NCI-H526 (cell line): ENCODE measurements at regions not wholly inside any gene's neighbourhood (a gene's known extent, or its start where the extent isn't known, plus 50 kb on each side); places are given as distances from the start of the nearest gene placed in this dataset.

Experiments used
- DNase-seq, 2 experiments: peaks; one replicate each; lab custom pipeline; 2025; lab: John Stamatoyannopoulos, UW

GRCh38 chr6:169906688-169907418 lies 155.4 kb downstream of the ERMARD start:
- DNase-seq: no peak

- DNase-seq: no peak
Observed at GRCh38 chr6:169906004-169906687, 154.7 kb downstream of the ERMARD start.

GRCh38 chr6:169905041-169905807 lies 153.8 kb downstream of the ERMARD start:
- DNase-seq: no peak

GRCh38 chr6:169904051-169904922 lies 152.9 kb downstream of the ERMARD start:
- DNase-seq: no peak

GRCh38 chr6:169903122-169903521 lies 151.7 kb downstream of the ERMARD start:
- no peak for DNase-seq

- no peak for DNase-seq
Observed at GRCh38 chr6:169902604-169903003, 151.2 kb downstream of the ERMARD start.

GRCh38 chr6:169902070-169902469 lies 150.6 kb downstream of the ERMARD start:
- DNase-seq: no peak

GRCh38 chr6:169899481-169900145 lies 148.2 kb downstream of the ERMARD start:
- DNase-seq: no peak

GRCh38 chr6:169898788-169899480 lies 147.5 kb downstream of the ERMARD start:
- DNase-seq: no peak

- no peak for DNase-seq
Observed at GRCh38 chr6:169897601-169898358, 146.4 kb downstream of the ERMARD start.

- no peak for DNase-seq
Observed at GRCh38 chr6:169896826-169897456, 145.5 kb downstream of the ERMARD start.

GRCh38 chr6:169895926-169896761 lies 144.7 kb downstream of the ERMARD start:
- no peak for DNase-seq

- no peak for DNase-seq
Observed at GRCh38 chr6:169895000-169895759, 143.8 kb downstream of the ERMARD start.

- DNase-seq: no peak
Observed at GRCh38 chr6:169894377-169894960, 143.0 kb downstream of the ERMARD start.

GRCh38 chr6:169893624-169894023 lies 142.2 kb downstream of the ERMARD start:
- no peak for DNase-seq

GRCh38 chr6:169891846-169892245 lies 140.4 kb downstream of the ERMARD start:
- no peak for DNase-seq

- DNase-seq: no peak
Observed at GRCh38 chr6:169891421-169891820, 140.0 kb downstream of the ERMARD start.
